Nephron progenitor cell (in vitro differentiated cells): ENCODE measurements at regions not wholly inside any gene's neighbourhood (a gene's known extent, or its start where the extent isn't known, plus 50 kb on each side); places are given as distances from the start of the nearest gene placed in this dataset.
"Not testable (repeated sequence)": the region's sequence is repeated elsewhere in the genome, so short reads cannot be mapped to it uniquely, and the experiment has no call there.

Experiments
- DNase-seq: peaks from one replicate; pipeline ENCODE4 v3.0.0; 2021
- H3K27ac Mint-ChIP-seq: 2 replicates; pipeline ENCODE4 v1.8.0; 2021; ENCODE audit warnings: mild to moderate bottlenecking, moderate library complexity, mixed read lengths
- H3K27me3 Mint-ChIP-seq: 2 replicates; pipeline ENCODE4 v1.8.0; 2021; ENCODE audit warnings: mild to moderate bottlenecking, low read depth, mixed read lengths; ENCODE audit not compliant: poor library complexity
- H3K36me3 Mint-ChIP-seq: 2 replicates; pipeline ENCODE4 v1.8.0; 2021; ENCODE audit warnings: low read depth, mixed read lengths
- H3K4me1 Mint-ChIP-seq: 2 replicates; pipeline ENCODE4 v1.8.0; 2021; ENCODE audit warnings: mixed read lengths
- H3K4me3 Mint-ChIP-seq: 2 replicates; pipeline ENCODE4 v1.8.0; 2021; ENCODE audit warnings: mild to moderate bottlenecking, moderate library complexity, mixed read lengths
- H3K9me3 Mint-ChIP-seq: 2 replicates; pipeline ENCODE4 v1.8.0; 2021; ENCODE audit warnings: mild to moderate bottlenecking, moderate library complexity, mixed read lengths
- CTCF ChIP-seq: fragments of 200-600 bp; sonication (generic); IDR thresholded peaks from 2 replicates; pipeline ENCODE4 v1.5.0; 2021; ENCODE audit warnings: antibody characterized with exemption

- no peaks in the 10 kb centered on the region for H3K27me3 Mint-ChIP-seq
- no peaks in the 10 kb centered on the region for H3K9me3 Mint-ChIP-seq
- no peak overlapping the region for H3K4me3 Mint-ChIP-seq
- no peak for DNase-seq
- H3K4me1 Mint-ChIP-seq: peaks cover 17% of the 10 kb centered on the region
- no peak for TF ChIP-seq CTCF
- H3K36me3 Mint-ChIP-seq: no peaks in the 10 kb centered on the region
- no peak overlapping the region for H3K27ac Mint-ChIP-seq
Observed at GRCh38 chr2:187617905-187618304, 63.7 kb upstream of the TFPI start.

DNA sequence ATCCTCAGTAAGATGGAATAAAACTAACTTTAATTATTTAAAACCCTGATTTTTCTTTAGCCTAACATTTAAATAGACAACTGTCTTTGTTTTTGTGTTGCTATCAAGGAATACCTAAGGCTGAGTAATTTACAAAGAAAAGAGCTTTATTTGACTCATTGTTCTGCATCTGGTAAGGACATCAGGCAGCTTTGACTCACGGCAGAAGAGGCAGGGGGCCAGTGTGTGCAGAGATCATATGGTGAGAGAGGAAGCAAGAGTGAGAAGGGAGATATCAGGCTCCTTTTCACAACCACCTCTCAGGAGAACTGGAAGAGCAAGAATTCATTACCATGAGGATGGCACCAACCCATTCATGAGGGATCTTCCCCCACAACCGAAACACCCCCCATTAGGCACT, 64.6 kb upstream of the TFPI start:
- TF ChIP-seq CTCF: no peak
- Mint-ChIP-seq H3K4me1 (peaks cover 17% of the 10 kb centered on the region), H3K27ac (no peak overlapping the region), H3K9me3 (no peaks in the 10 kb centered on the region), H3K27me3 (no peaks in the 10 kb centered on the region), H3K36me3 (no peaks in the 10 kb centered on the region), H3K4me3 (no peak overlapping the region)
- no peak for DNase-seq

DNA sequence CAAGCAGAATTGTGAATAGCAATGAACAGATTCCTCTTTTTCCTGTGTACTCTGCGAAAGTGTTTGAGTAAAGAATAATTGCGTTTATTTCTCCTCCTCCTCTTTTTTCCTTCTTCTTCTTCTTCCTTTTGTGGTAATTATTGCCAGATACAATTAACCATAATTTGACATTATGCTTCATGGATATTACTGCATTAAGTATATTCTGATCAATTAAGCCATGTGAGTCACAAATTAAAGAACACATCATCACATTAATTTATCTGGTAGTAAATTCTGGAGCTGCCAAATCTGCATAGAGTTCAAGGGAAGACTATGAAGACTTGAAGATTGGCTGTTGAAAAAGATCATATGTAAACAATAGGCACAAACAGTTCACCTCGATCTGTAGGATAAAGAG, 72.9 kb upstream of the TFPI start:
- DNase-seq: no peak
- Mint-ChIP-seq H3K27ac (no peak overlapping the region), H3K4me3 (no peak overlapping the region), H3K9me3 (peaks cover 12% of the 10 kb centered on the region), H3K36me3 (no peaks in the 10 kb centered on the region), H3K4me1 (no peaks in the 10 kb centered on the region), H3K27me3 (no peaks in the 10 kb centered on the region)
- TF ChIP-seq CTCF: no peak

- peaks cover 20% of the 10 kb centered on the region for H3K9me3 Mint-ChIP-seq
- H3K27ac Mint-ChIP-seq, H3K4me1 Mint-ChIP-seq, H3K36me3 Mint-ChIP-seq, H3K27me3 Mint-ChIP-seq, DNase-seq, H3K4me3 Mint-ChIP-seq: not testable (repeated sequence)
Observed at GRCh38 chr2:187636731-187637391, 82.6 kb upstream of the TFPI start.

GRCh38 chr2:187637392-187637740, 83.1 kb upstream of the TFPI start:
- not testable (repeated sequence) for DNase-seq, H3K27ac Mint-ChIP-seq

GRCh38 chr2:187637771-187638170, 83.5 kb upstream of the TFPI start:
- not testable (repeated sequence) for H3K4me3 Mint-ChIP-seq, H3K4me1 Mint-ChIP-seq, H3K27me3 Mint-ChIP-seq, DNase-seq, H3K27ac Mint-ChIP-seq, H3K36me3 Mint-ChIP-seq
- peaks cover 20% of the 10 kb centered on the region for H3K9me3 Mint-ChIP-seq

More at GRCh38 chr2:187637392-187637740, 83.1 kb upstream of the TFPI start:
- not testable (repeated sequence) for H3K27me3 Mint-ChIP-seq, H3K4me3 Mint-ChIP-seq, H3K36me3 Mint-ChIP-seq, H3K4me1 Mint-ChIP-seq
- H3K9me3 Mint-ChIP-seq: peaks cover 20% of the 10 kb centered on the region

DNA sequence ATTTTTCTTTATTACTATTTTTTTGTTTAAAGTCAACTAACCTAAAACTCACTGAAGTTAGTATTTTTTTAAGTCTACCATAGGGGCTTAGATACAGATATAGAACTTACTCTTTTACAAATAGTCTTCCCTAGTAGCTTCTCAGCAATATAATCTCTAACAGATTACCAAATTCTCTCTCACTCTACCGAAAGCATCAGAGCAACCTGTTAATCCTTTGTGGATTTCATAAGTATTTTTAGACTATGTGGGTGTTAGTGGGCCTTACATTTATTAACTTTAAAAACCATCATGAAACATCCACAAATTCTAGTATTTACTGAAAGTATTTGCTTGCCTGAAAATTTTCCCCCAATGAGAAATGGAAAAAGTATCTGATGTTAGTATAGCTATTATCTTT, 84.6 kb upstream of the TFPI start:
- H3K27ac Mint-ChIP-seq: no peak overlapping the region
- DNase-seq: no peak
- H3K4me1 Mint-ChIP-seq: no peaks in the 10 kb centered on the region
- H3K4me3 Mint-ChIP-seq: no peak overlapping the region
- H3K36me3 Mint-ChIP-seq: no peaks in the 10 kb centered on the region
- TF ChIP-seq CTCF: no peak
- H3K9me3 Mint-ChIP-seq: peaks cover 20% of the 10 kb centered on the region
- H3K27me3 Mint-ChIP-seq: no peaks in the 10 kb centered on the region
